Spleen (tissue), 11 donors: ENCODE measurements at regions not wholly inside any gene's neighbourhood (a gene's known extent, or its start where the extent isn't known, plus 50 kb on each side); places are given as distances from the start of the nearest gene placed in this dataset.
A peak's percentile ranks its signal among the peaks of the same experiment; 100 is the strongest.

Experiments used
- DNase-seq: peaks from one replicate; pipeline ENCODE4 v3.0.0-alpha.2; 2020
- H3K27ac ChIP-seq, 8 donors: fragments of 200-600 bp; sonication (generic) in 7 of 8; 1 replicate in 4 of 8; 2 replicates in 4 of 8; pipeline versions ENCODE4 v1.5.0 to v1.8.0; 2016 to 2021; ENCODE audit warnings: inconsistent platforms in 4 of 8, mild to moderate bottlenecking in 4 of 8, moderate library complexity in 1 of 8
- H3K27me3 ChIP-seq, 7 donors: fragments of 200-600 bp; sonication (generic) in 6 of 7; replicated peaks in 1 of 7; 1 replicate in 4 of 7; 2 replicates in 3 of 7; pipeline versions ENCODE4 v1.5.0 to v1.8.0; 2016 to 2021; ENCODE audit warnings: inconsistent platforms in 3 of 7, mild to moderate bottlenecking in 1 of 7
- H3K36me3 ChIP-seq, 6 donors: fragments of 200-600 bp; sonication (generic) in 5 of 6; 1 replicate in 4 of 6; 2 replicates in 2 of 6; pipeline versions ENCODE4 v1.5.0 to v1.8.0; 2016 to 2021; ENCODE audit warnings: inconsistent platforms in 2 of 6
- H3K4me1 ChIP-seq, 6 donors: fragments of 200-600 bp; sonication (generic) in 5 of 6; 1 replicate in 3 of 6; 2 replicates in 3 of 6; pipeline versions ENCODE4 v1.5.0 to v1.8.0; 2016 to 2021; ENCODE audit warnings: inconsistent platforms in 3 of 6
- H3K4me3 ChIP-seq, 8 donors: fragments of 200-600 bp; sonication (generic) in 7 of 8; 1 replicate in 4 of 8; 2 replicates in 4 of 8; pipeline versions ENCODE4 v1.5.0 to v1.8.0; 2016 to 2021; ENCODE audit warnings: inconsistent platforms in 4 of 8, mild to moderate bottlenecking in 4 of 8, moderate library complexity in 2 of 8
- H3K9me3 ChIP-seq, 8 donors: fragments of 200-600 bp; sonication (generic) in 7 of 8; 1 replicate in 4 of 8; 2 replicates in 4 of 8; pipeline versions ENCODE4 v1.5.0 to v1.8.0; 2016 to 2021; ENCODE audit warnings: inconsistent platforms in 4 of 8
- POLR2A ChIP-seq, 3 donors: fragments of 450-650 bp; IDR thresholded peaks; one replicate each; pipeline ENCODE4 v1.5.1; 2017; ENCODE audit warnings: antibody characterized with exemption in 3 of 3, mild to moderate bottlenecking in 1 of 3
- POLR2AphosphoS5 ChIP-seq, 3 donors: sonication (generic); formaldehyde crosslinking; IDR thresholded peaks; one replicate each; pipeline ENCODE4 v1.5.1; 2017; ENCODE audit warnings: antibody characterized with exemption in 3 of 3
- WGBS, 5 donors: extraction: QIAGEN DNeasy Blood & Tissue Kit in 3 of 5; methylation state at CpG; one replicate each; pipeline versions ENCODE4 v1.1.5 to v1.1.7; 2013 to 2018; 5-methylcytosine and 5-hydroxymethylcytosine counted together
- intact Hi-C: fragments of 100-400 bp; cut with DNase I; formaldehyde crosslinking; loops from one replicate; pipeline ENCODE4 v1.15.0; 2023; ENCODE audit warnings: low total_unique reads
- TF ChIP-seq, protein P1 (sequence below), 11 experiments: fragments of 200-600 bp in 7 of 11; fragments of 450-650 bp in 4 of 11; sonication (generic) in 4 of 11; IDR thresholded peaks in 8 of 11; conservative IDR thresholded peaks in 3 of 11; 1 replicate in 7 of 11; 2 replicates in 4 of 11; pipeline versions ENCODE4 v1.4.0 to v1.8.0; 2016 to 2021; ENCODE audit warnings: antibody characterized with exemption in 11 of 11, inconsistent platforms in 4 of 11, mild to moderate bottlenecking in 1 of 11
- donor health status: healthy with polysubstance abuse.
- donor health status: DM: no; HTN: no; CAD: no; lungs with moderate emphysema.
- donor health status: DM: no; HTN: no; CAD: no.
- donor health status: Bipolar disorder and iron deficiency.
- donor health status: healthy.
- donor health status: DM: no; HTN: no; CAD: no.
- donor health status: DM: yes; HTN: yes; CAD: no.

DNA sequence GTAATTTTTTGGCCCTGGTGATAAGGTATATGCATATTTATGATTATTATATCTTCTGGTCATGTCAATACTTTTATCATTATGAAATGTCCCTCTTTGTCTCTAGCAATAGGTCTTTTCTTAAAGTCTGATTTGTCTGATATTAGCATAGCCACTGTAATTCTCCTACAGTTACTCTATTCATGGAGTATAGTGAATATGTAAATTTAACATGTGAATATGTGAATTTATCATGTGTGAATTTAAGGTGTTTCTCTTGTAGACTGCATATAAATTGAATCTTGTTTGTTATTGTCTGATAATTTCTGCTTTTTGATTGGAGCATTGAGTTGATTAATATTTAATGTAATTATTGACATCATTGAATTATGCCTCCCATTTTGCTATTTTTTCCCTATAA is 259.4 kb downstream of the HRH4 start:
- DNase-seq: no peak
- Histone ChIP-seq H3K27ac (no peak overlapping the region), H3K36me3 (no peaks in the 10 kb centered on the region), H3K9me3 (no peaks in the 10 kb centered on the region), H3K4me3 (no peak overlapping the region), H3K4me1 (no peaks in the 10 kb centered on the region), H3K27me3 (peaks cover 0 to 15% (median 0%) of the 10 kb centered on the region in 7 donors)
- no peak for TF ChIP-seq POLR2A (IDR thresholded peaks at IDR 0.05)
- no peak for TF ChIP-seq POLR2AphosphoS5 (IDR thresholded peaks at IDR 0.05)
- TF ChIP-seq, protein P1, sequence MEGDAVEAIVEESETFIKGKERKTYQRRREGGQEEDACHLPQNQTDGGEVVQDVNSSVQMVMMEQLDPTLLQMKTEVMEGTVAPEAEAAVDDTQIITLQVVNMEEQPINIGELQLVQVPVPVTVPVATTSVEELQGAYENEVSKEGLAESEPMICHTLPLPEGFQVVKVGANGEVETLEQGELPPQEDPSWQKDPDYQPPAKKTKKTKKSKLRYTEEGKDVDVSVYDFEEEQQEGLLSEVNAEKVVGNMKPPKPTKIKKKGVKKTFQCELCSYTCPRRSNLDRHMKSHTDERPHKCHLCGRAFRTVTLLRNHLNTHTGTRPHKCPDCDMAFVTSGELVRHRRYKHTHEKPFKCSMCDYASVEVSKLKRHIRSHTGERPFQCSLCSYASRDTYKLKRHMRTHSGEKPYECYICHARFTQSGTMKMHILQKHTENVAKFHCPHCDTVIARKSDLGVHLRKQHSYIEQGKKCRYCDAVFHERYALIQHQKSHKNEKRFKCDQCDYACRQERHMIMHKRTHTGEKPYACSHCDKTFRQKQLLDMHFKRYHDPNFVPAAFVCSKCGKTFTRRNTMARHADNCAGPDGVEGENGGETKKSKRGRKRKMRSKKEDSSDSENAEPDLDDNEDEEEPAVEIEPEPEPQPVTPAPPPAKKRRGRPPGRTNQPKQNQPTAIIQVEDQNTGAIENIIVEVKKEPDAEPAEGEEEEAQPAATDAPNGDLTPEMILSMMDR (IDR thresholded peaks at IDR 0.05 in 8 of 11, conservative IDR thresholded peaks at IDR 0.05 in 3 of 11): no peak
- intact Hi-C loops: loop anchor here (10.0 kb wide), 1 partner anchor 365 kb away; no protein-coding TSS in a partner anchor

DNA sequence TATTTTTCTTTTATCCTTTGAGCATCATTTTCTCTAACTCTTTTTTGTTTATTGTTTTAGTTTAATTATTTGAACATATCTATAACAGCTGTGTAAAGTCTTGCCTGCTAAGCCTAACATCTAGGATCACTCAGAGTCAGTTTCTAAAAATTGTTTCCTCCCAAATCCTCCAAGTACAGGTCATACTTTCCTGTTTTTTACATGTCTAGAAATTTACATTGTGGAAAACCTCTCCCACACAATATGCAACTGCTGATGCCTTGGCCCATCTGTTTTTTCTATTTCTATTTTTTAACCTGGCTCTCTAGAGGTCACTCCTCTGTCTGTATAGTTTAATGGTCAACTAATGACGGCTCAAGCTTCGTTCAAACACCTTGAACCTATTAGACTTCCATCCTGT is 261.0 kb downstream of the HRH4 start:
- H3K4me1 ChIP-seq: peaks cover 0 to under 1% (median 0%) of the 10 kb centered on the region in 6 donors
- 71 to 85% (median 82%) methylated on average over 2 of the region's 2 CpGs for WGBS, 5 donors
- no peaks in the 10 kb centered on the region for H3K36me3 ChIP-seq
- TF ChIP-seq POLR2AphosphoS5 (IDR thresholded peaks at IDR 0.05): no peak
- TF ChIP-seq, protein P1 (IDR thresholded peaks at IDR 0.05 in 8 of 11, conservative IDR thresholded peaks at IDR 0.05 in 3 of 11): no peak
- no peak overlapping the region for H3K4me3 ChIP-seq
- peaks cover 0 to 15% (median 0%) of the 10 kb centered on the region in 7 donors for H3K27me3 ChIP-seq
- intact Hi-C loops: loop anchor here (10.0 kb wide), 1 partner anchor 367 kb away; no protein-coding TSS in a partner anchor
- no peaks in the 10 kb centered on the region for H3K9me3 ChIP-seq
- no peak overlapping the region for H3K27ac ChIP-seq
- DNase-seq: no peak

DNA sequence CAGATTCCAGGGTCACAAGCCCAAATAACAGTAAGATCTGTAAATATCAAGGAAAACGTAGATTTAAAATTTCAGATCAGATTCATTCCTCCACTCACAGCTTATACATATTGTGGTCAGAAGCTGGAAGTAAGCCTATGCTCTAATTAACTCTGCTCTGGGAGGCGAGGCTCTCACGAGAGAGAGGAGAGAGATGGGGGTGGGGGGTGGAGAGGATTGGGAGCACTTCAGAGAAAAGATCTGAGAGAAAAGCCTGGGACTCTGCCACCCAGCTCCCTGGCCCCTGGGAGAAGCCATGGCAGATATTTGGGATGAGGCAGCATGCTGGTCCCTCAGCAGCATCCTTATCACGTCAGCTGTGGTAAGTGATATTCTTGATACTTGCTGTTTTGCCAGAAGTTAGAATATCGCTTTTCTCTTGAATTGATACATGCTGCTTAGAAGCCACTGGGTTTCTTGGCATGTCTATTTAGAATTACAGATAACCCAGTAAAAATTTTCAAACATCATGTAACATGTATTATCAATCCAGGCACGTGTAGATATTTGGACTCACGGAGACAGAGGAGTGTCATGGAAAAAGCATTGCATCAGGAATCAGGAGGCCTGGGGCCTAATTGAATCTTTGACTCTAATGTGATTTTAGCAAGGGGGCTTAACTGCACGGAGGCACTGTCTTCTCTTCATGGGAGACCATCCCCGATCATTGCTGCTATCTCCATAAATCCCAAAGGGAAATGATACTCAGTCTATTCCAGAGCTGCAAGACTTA is 265.4 kb downstream of the HRH4 start:
- TF ChIP-seq, protein P1 (IDR thresholded peaks at IDR 0.05 in 8 of 11, conservative IDR thresholded peaks at IDR 0.05 in 3 of 11): no peak
- TF ChIP-seq POLR2A (IDR thresholded peaks at IDR 0.05): no peak
- TF ChIP-seq POLR2AphosphoS5 (IDR thresholded peaks at IDR 0.05): no peak
- Histone ChIP-seq H3K27me3 (peaks cover 0 to 15% (median 0%) of the 10 kb centered on the region in 7 donors), H3K36me3 (no peaks in the 10 kb centered on the region), H3K27ac (no peak overlapping the region), H3K4me1 (peaks cover 0 to 7% (median 0%) of the 10 kb centered on the region in 6 donors), H3K4me3 (no peak overlapping the region), H3K9me3 (no peaks in the 10 kb centered on the region)
- intact Hi-C loops: loop anchor here (5.0 to 10.0 kb wide), 2 partner anchors 239 to 371 kb away; no protein-coding TSS in a partner anchor
- no peak for DNase-seq
- WGBS, 5 donors: 83 to 89% (median 89%) methylated on average over 9 of the region's 9 CpGs

DNA sequence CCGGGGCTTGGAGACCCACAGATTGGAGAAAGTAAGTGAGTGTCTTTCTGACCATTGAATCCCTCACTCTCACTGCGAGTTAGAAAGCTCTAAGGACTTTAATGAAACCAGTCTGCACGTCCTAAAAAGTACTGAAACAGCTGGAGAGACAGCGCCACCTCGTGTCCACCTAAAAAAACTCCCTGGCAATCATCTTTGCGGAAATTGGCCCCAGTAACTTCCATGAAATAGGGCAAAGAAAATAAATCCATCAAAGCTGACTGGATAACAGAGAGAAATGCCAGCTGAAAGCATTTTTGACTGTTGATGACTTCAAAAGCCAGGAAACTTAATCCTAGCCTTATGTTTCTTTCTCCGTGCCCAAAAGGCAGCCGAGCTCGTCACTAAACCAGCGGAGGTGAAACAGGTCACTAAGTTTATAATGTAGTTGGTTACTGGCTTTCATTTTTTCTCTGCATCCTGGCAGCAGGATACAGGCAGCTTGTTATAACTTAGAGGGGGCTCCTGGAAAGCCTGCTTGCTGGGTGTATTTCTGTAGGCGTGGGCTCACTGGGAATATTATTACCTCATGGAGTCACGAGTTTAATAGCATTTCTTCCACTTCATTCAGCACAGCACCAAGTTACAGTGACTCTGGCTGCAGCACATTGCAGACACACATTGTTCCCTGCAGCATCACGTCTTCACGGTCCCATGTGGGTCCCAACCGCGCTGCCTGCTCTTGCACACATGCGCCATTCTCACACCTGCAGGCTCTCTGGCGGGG is 266.5 kb downstream of the HRH4 start:
- no peak for DNase-seq

More for the DNA sequence above, 266.5 kb downstream of the HRH4 start:
- intact Hi-C loops: loop anchor here (5.0 to 10.0 kb wide), 2 partner anchors 240 to 372 kb away; no protein-coding TSS in a partner anchor
- Histone ChIP-seq H3K4me3 (no peak overlapping the region), H3K27ac (no peak overlapping the region), H3K36me3 (no peaks in the 10 kb centered on the region), H3K27me3 (peaks cover 0 to 18% (median 3%) of the 10 kb centered on the region in 7 donors), H3K4me1 (peaks cover 0 to 7% (median 0%) of the 10 kb centered on the region in 6 donors), H3K9me3 (no peaks in the 10 kb centered on the region)
- 56 to 61% (median 59%) methylated on average over 18 of the region's 18 CpGs for whole genome bisulfite sequencing, 5 donors
- no peak for TF ChIP-seq POLR2A (IDR thresholded peaks at IDR 0.05)
- TF ChIP-seq, protein P1 (IDR thresholded peaks at IDR 0.05 in 8 of 11, conservative IDR thresholded peaks at IDR 0.05 in 3 of 11): peak; percentile 31 to 80 (median 71)
